ENCODE measurements at regions not wholly inside any gene's neighbourhood (a gene's known extent, or its start where the extent isn't known, plus 50 kb on each side); places are given as distances from the start of the nearest gene placed in this dataset.
"Not testable (repeated sequence)": the region's sequence is repeated elsewhere in the genome, so short reads cannot be mapped to it uniquely, and the experiment has no call there.

- no peak for ATAC-seq
- intact Hi-C loops (cut with DNase I): no loop called here
- Histone ChIP-seq H3K4me3 (no peak overlapping the region), H3K4me1 (no peaks in the 10 kb centered on the region), H3K36me3 (no peaks in the 10 kb centered on the region), H3K9me3 (no peaks in the 10 kb centered on the region), H3K27ac (no peak overlapping the region), H3K27me3 (peaks cover 0 to 38% (median 6%) of the 10 kb centered on the region in 9 donors)
- 81 to 83% (median 82%) methylated on average over 3 of the region's 3 CpGs for WGBS, 4 donors
- no peak for DNase-seq
- TF ChIP-seq CTCF (IDR thresholded peaks at IDR 0.05): no peak
- TF ChIP-seq POLR2A (IDR thresholded peaks at IDR 0.05): no peak
These were observed 101.1 kb upstream of the TMEM132E start for GRCh38 chr17:34478244-34478643.

- Histone ChIP-seq H3K36me3 (no peaks in the 10 kb centered on the region), H3K4me1 (no peaks in the 10 kb centered on the region), H3K27me3 (peaks cover 0 to 25% (median 2%) of the 10 kb centered on the region in 9 donors), H3K4me3 (no peak overlapping the region), H3K27ac (no peak overlapping the region), H3K9me3 (no peaks in the 10 kb centered on the region)
- no peak for DNase-seq
- intact Hi-C loops (cut with DNase I): no loop called here
- ATAC-seq: no peak
- WGBS, 4 donors: 79 to 88% (median 85%) methylated on average over 4 of the region's 4 CpGs
- TF ChIP-seq CTCF (IDR thresholded peaks at IDR 0.05) (no peak), POLR2A (IDR thresholded peaks at IDR 0.05) (no peak)
These were observed 104.1 kb upstream of the TMEM132E start for GRCh38 chr17:34475296-34475695.

GRCh38 chr17:34474706-34475105 lies 104.7 kb upstream of the TMEM132E start:
- intact Hi-C loops (cut with DNase I): no loop called here
- no peak overlapping the region for H3K4me3 ChIP-seq
- H3K9me3 ChIP-seq: no peaks in the 10 kb centered on the region
- 50 to 68% (median 58%) methylated on average over 2 of the region's 2 CpGs for WGBS, 4 donors
- H3K27ac ChIP-seq: no peak overlapping the region
- no peak for TF ChIP-seq CTCF (IDR thresholded peaks at IDR 0.05)
- no peak for TF ChIP-seq POLR2A (IDR thresholded peaks at IDR 0.05)
- peaks cover 0 to 21% (median 2%) of the 10 kb centered on the region in 9 donors for H3K27me3 ChIP-seq
- H3K36me3 ChIP-seq: no peaks in the 10 kb centered on the region
- H3K4me1 ChIP-seq: no peaks in the 10 kb centered on the region
- no peak for ATAC-seq
- no peak for DNase-seq

GRCh38 chr17:34472363-34472762 lies 107.0 kb upstream of the TMEM132E start:
- no peaks in the 10 kb centered on the region for H3K9me3 ChIP-seq
- H3K4me3 ChIP-seq: no peak overlapping the region
- ATAC-seq (no peak), DNase-seq (no peak)
- no peaks in the 10 kb centered on the region for H3K36me3 ChIP-seq
- intact Hi-C loops (cut with DNase I): no loop called here
- no peak overlapping the region for H3K27ac ChIP-seq
- peaks cover 0 to 33% (median 2%) of the 10 kb centered on the region in 9 donors for H3K27me3 ChIP-seq
- no peaks in the 10 kb centered on the region for H3K4me1 ChIP-seq
- WGBS, 4 donors: 68 to 85% (median 80%) methylated on average over 1 of the region's 1 CpG
- TF ChIP-seq POLR2A (IDR thresholded peaks at IDR 0.05) (no peak), CTCF (IDR thresholded peaks at IDR 0.05) (no peak)

- H3K4me1 ChIP-seq; DNase-seq; H3K36me3 ChIP-seq; H3K27ac ChIP-seq; intact Hi-C loops (cut with DNase I); H3K4me3 ChIP-seq; ATAC-seq; H3K9me3 ChIP-seq: not testable (repeated sequence)
- peaks cover 0 to 33% (median 2%) of the 10 kb centered on the region in 9 donors for H3K27me3 ChIP-seq
- 22 to 32% (median 28%) methylated on average over 4 of the region's 4 CpGs for WGBS, 4 donors
These were observed 108.1 kb upstream of the TMEM132E start for GRCh38 chr17:34471278-34471677.

All from heart left ventricle (tissue), 16 donors.